DMS114 treated with DMSO at 0.1 percent for 48 hours (cell line): ENCODE measurements at regions not wholly inside any gene's neighbourhood (a gene's known extent, or its start where the extent isn't known, plus 50 kb on each side); places are given as distances from the start of the nearest gene placed in this dataset.
"Not testable (repeated sequence)": the region's sequence is repeated elsewhere in the genome, so short reads cannot be mapped to it uniquely, and the experiment has no call there.

Source experiments
- DNase-seq: peaks from one replicate; lab custom pipeline; 2025; ENCODE audit not compliant: unreplicated experiment; lab: John Stamatoyannopoulos, UW

DNA sequence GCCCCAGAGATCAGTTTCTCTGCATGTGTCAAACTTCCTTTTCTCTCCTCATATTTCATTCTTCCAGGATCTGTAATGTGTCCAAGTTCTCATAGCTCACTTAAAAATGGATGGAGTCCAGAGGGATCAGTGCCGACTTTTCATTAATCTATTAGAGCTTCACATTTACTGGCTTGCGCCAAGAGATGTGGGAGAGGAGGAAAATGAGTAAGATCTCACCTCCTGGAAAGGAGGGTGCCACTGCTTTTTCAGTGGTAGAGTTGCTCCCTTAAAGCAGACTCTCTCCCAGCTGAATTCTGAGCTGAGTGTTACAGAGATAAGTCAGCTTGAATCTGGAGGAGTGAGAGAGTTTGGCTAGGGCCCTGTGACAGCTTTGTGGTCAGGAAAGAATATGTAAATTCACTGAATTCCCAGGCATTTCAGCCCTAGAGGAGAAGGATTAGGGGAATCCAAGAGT lies 175.9 kb downstream of the SOX4 start:
- no peak for DNase-seq

DNA sequence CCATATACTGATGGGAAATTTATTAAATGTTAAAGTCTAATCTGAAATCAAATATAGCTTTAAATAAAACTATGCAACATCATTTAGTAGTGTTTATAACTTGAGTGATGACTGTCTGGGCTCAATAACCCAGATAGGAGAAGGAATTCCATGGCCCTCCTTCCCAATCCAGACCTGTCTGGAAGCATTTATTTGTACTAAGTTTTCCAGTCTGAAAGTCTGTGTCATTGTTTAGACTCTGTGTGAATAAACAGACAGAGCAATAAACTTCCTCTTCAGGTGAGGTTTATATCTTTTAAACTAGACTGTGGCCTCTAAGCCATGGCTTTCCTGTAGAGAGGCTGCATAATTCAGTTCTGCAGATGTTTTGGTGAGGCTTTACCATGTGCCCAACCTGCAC lies 176.4 kb downstream of the SOX4 start:
- DNase-seq: no peak

DNA sequence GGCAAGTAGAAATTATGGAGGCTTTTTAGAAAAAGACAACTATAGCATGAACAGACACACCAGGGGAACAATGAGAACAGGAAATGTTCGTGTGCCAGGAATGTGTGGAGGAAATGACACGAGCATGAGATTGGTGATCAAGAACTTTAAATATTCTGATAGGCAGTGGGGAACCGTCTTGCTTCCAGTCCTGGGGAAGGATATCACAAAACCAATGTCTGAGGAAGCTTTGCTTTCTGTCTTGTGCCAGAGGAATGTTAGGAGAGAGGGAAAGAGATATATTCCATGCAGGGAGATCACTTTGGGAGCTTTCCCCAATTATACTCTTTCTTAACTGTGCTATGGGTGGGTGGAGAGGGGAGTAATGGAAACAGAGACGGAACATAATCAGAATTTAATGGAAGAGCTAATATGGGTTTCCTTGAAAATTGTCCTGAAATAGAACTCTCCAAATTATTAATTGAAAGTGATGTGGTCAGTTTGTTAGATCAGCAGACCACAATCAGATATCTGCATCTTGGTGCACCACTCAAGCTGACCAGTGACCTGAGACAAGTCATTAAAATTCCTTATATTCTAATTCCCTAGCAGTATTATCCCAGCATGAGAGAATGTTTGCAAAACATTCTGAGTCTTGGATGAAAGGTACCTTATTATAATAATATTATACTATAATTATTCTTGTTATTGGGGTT lies 178.2 kb downstream of the SOX4 start:
- no peak for DNase-seq

DNA sequence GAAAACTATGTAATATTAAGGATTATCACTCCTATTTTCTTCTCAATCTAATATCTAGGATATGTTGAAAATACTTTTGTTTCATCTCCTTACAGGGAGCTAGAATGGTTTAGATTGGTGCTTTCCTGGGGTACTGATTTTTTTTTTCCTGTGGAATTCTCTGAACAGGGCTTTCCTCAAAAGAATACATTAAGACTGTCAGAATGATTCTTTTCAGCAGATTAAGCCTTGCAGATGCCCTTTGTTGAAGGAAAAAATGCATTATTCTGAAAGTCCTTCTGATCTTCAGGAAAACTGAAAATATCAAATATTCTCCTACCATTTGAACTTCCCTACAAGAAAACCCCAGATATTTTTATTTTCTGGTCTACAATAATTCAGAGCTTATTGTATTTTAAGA lies 178.9 kb downstream of the SOX4 start:
- no peak for DNase-seq

DNA sequence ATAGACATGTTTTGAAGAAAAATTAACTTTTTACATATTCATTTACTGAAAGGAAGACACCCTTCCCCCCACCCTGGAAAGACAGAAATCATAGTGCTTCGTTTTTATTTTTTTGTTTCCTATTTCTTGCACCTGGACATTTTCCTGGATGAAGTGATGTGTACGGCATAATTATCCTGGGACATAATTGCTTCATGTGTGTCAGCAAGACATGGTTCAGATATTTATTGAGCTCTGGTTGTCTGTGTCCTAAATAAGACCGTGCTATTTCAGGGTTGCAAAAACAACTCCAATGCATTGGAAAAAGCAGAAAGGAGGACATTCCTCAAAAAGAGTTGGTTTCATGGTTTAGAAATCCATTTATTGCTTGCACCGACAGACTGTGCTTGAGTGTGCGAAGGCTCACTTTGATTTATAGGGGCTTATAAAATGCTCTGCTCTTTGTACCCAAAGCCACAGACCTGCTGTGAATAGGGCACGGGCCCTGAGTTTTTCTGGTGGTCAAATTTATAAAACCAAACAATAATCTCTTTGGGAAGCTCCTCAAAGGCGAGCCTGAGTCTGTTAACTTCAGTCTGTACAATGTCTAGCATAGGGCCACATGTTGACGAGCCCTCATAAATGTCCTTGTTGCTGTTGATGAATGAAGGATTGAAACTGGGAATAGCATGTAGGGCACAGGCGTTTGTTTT lies 179.5 kb downstream of the SOX4 start:
- no peak for DNase-seq

DNA sequence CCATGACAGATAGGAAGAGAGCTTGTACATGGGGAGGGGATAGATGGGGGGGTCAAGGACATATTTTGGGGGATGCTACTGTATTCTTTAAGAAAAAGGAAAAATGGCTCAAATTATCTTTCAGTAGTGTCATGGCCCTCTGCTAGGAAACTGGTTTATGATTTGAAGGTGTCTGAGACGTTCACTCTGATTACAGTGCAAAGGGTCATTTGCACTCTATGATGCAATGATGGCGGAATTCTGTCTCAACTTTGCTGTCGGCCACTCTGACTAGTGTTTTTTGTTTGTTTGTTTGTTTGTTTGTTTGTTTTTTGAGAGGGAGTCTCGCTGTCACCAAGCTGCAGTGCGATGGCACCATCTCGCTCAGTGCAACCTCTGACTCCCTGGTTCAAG lies 180.0 kb downstream of the SOX4 start:
- DNase-seq: no peak

DNA sequence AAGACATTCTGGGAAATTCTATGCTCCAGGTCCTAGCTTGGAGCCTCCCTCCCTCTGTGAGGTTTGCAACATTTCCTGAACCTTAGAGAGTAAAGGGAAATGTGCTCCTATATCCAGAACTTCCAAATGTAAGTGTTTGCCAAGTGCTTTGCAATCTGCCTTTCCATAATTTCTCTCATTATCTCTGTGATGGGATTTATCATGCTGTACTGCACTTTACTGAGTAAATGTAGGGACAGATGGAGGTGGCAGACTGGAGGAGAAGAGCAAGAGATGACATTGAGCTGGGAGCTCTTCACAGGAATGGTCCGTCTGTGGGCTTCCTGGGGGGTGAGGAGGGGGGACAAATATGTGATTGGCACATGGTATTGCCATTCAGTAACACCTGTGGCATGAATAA lies 184.3 kb downstream of the SOX4 start:
- DNase-seq: no peak

DNA sequence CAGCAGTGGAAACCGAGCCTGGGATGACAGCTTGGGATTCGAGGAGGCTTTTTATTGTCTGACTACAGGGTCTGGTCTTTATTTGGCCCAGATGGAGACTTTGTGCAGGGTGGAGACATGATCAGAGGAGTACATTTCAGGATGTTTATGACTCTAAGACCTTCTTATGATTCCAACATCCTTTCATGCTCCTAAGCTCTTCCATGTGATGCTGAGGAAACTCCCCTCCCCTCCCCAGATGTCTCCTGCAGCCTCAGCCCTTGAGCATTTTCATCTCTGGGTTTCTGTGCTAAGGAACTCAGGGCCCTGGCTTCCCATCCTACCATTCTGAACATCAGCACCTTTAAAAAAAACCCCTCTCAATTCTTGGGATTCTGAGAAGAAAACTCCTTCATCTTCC lies 186.6 kb downstream of the SOX4 start:
- no peak for DNase-seq

DNA sequence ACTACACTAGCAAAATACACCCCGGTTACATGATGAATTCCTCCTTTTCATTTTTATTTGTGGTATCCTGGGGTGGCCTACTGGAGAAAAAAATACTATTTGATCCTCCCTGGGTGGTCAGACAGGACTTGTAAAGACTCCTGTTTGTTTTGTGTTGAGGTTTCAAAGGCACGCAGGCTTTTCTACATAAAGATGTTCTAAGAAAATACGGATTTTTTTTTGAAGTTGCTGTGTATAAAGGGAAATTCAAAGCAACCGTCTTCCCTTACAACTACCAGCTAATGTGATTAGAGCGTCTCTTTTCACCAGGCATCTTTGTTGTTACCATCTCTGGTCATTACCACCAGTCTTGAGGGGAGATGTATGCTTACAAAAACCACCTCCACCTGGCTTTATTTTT lies 187.1 kb downstream of the SOX4 start:
- DNase-seq: no peak

DNA sequence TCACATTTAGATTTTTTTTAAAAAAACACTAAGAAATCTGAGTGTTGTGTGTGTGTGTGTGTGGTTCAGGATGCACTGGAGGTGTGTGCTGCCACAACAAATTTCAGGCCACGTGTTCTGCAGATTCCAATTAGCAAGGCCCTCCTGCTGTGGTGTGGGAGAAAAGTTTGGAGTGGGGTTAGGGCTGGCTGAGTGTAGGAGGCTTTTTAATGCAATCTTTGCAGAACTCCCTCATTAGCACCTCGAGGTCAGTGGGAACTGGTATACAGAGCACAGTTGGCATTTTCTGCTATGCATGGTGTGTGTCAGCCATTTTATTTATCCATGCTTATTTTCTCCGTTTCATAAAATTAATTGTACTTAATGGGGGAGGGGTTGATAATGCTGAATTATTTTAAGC lies 187.6 kb downstream of the SOX4 start:
- DNase-seq: no peak

DNA sequence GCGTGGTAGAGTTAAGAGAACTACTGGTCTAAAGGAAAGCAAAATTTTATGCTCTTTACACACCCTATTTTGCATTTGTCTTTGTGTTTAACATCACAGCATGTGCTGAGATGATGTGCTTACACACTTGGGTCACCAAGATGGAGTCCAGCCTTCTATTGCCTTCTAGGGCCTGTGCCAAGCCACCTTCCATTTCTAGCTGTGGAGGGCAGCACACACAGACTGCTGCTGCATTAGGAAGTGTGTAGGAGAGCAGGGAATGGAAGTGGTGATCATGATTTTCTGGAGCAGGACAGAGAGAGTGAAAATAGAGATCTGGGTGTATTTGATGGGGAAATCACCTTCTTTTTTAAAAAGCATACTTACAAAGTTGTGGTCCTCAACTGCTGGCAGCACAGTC lies 191.6 kb downstream of the SOX4 start:
- DNase-seq: no peak

DNA sequence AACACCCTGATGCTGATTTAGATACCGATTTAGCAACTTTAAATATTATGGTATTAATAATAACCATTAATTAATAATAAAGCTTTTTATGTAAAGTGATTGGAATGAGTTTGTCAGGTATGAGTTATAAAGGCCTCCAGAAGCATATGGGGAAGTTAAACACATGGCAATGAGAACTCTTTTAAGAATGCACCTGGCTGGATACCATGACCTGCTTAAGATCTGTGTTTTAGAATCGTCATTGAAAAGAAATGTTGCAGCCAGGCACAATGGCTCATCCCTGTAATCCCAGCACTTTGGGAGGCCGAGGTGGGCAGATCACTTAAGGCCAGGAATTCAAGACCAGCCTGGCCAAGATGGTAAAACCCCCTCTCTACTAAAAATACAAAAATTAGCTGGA lies 197.5 kb downstream of the SOX4 start:
- DNase-seq: no peak

DNA sequence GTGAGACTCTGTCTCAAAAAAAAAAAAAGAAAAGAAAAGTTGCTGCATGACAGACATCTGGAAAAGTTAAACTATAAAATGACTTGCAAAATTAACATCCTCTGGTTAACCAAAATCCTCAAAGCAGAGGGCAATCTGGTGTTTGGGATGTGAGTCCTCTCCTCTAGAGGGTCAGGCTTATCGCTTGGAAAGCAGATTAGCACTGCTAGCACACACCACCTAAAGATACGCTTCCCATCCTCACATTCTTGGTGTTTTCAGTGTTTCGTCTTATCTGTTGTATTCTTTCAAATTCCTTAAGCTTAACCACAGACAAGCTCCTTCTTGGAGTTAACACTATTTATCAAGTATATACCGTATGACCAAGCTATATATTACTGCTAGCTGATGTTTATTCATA lies 198.0 kb downstream of the SOX4 start:
- DNase-seq: no peak

DNA sequence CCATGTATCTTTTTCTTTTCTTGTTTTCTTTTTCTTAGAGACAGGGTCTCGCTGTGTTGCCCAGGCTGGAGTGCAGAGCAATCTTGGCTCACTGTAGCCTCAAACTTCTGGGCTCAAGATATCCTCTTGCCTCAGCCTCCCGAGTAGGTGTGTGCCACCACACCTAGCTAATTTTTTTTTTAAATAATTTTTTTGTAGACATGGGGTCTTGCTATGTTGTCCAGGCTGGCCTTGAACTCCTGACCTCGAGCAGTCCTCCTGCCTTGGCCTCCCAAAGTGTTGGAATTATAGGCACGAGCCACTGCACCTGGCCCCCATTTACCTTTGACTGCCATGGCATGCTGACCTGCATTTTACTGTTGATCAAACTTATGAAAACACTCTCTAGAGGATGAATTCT lies 198.6 kb downstream of the SOX4 start:
- DNase-seq: no peak

DNA sequence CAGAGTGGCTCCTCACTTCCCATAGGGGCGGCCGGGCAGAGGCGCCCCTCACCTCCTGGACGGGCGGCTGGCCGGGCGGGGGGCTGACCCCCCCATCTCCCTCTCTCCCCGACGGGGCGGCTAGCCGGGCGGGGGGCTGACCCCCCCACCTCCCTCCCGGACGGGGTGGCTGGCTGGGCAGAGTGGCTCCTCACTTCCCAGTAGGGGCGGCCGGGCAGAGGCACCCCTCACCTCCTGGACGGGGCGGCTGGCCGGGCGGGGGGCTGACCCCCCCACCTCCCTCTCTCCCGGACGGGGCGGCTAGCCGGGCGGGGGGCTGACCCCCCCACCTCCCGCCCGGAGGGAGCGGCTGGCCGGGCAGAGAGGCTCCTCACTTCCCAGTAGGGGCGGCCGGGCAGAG lies 203.4 kb downstream of the SOX4 start:
- DNase-seq: not testable (repeated sequence)

DNA sequence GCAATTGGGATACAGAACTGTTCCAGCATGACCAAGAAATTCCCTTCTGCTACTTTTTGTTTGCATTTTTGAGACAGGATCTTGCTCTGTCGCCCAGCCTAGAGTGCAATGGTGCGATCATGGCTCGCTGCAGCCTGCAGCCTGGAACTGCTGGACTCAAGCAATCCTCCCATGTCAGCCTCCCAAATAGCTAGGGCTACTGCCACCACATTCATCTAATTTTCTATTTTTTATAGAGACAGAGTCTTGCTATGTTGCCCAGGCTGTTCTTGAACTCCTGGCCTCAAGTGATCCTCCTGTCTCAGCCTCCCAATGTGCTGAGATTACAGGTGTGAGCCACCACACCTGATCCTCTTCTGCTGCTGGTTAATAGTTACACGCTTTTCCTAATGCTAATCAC lies 204.9 kb downstream of the SOX4 start:
- DNase-seq: no peak

DNA sequence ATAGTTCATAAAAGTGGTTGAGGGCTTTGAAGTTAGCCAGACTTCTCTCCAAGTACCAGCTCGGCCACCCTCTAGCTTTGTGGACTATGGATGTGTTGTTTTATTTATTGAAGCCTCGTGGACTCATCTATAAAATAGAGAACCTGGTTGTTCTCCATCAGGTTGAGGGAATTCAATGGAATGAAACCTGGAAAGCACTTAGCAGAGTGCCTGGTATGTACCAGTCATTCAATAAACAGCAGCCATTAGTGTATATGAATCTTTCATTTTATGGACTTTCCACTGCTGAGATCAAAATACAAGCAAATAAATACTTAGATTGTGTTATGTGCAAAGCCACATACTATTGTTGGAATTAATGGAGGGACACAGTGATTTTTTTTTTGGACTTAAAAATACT lies 206.8 kb downstream of the SOX4 start:
- DNase-seq: no peak

DNA sequence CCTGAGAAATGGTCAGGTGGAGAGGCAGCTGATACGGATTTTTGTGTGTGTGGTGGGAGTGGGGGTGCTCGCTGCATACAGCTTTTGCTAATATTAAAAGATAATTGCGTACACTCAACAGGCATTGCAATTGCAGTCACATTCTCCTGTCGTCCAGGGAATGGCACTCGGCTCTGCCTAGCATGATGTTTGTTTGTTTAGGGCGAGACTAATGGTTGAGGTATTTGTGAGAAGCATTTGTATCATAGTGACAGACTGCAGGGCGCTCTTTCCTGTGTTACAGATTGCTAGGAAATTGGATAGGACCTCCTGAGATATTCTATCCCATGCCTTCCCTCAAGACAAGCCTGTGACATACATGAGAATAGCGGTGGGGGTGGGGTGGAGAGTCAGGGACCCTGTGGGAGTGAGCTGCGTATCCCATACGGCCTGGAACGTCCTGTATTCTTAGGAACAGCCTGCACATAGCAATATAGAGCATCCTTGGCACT lies 207.4 kb downstream of the SOX4 start:
- DNase-seq: no peak

DNA sequence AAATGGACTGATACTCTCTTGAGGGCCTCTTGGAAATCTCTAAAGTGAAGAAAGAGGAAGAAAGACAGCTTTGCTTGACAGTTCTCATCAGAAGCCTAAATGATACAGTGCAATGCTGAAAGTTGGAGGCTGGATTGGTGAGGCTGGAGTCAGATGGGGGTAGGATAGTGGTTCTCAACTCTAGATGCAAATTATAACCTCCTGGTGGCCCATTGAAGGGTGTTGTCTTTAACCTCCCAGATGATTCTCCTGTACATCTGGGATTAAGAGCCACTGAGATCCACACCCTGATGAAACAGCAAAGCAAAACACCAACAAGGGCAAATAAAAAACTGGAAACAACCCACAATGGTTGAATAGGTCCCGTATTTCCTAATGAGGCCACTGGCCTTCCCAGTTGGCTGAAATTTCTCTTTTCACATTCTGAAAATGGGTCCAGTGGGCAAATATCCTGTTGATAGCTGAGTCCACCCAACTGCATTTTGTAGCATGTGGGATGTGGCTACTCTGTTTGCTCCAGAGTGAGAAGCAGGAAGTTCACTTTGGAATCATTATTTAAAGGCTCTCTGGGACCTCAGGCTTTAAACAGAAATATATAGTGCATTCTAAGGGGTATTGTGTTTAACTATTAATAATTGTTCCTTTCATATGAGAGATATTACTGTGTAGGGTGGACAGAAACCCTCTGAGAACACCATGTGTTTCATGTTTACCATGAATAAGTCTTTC lies 208.1 kb downstream of the SOX4 start:
- DNase-seq: no peak

DNA sequence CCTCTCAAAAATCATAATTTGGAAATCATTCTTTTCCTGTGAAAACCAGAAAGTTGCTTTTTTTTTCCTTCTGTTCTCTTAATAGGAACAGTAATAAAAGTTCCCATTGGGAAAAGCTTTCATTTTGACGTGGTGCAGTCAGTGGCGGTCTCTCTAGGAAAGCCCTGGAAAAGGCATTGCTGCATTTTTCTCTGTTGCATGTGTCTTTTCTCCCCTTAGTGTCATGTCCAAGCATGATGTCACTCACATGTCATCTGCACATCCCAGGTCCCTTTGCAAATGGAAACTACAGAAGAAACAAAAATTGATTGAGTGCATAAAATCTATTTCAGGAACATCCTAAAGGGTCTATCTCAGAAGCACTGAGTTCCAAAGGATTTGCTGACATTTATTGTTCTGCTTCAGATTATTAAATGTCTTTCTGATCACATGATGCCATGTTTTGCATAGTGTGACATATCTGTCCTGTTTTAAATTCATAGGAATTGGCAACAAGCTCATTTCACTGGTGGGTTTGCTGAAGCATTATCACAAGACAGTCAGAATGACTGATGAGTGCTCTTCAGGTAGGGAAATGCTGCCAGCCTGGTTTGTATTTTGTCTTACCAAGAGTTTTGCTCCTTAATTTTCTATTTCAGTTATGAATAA lies 208.7 kb downstream of the SOX4 start:
- no peak for DNase-seq

DNA sequence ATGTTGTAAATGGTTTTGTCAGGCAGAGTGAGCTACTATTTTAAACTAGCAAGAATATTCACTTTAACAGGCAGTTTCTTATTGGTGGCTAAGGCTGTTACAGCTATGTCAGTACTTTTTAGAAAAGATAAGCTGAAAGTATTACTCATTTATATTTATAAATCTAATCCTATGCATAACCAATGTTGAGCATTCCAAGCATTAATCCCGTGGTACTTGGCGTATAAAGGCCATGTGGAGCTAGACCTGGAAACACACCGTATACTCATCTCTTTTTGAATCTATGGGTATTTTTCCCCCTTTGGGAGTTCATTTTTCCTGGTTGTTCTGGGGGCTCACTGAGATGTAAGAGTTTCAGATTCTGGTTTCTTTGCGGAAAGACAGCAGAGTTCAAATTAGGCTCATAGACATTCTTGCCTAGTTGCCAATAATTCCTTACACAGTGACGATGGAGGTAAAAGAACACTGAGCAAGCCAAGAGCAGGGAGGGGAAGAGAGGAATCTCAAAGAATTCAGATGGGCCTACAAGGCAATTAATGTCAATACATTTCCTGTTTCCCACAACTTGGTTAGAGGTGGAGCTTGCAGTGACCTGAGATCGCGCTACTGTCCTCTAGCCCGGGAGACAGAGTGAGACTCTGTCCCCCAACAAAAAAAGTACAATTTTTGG lies 211.5 kb downstream of the SOX4 start:
- no peak for DNase-seq
